ENCODE measurements at regions not wholly inside any gene's neighbourhood (a gene's known extent, or its start where the extent isn't known, plus 50 kb on each side); places are given as distances from the start of the nearest gene placed in this dataset.

- no peaks in the 10 kb centered on the region for H3K36me3 ChIP-seq (ENCODE audit: control insufficient read depth in 2 of 2, insufficient read depth in 1 of 2, low read length in 2 of 2)
- H3K9me3 ChIP-seq (ENCODE audit: control insufficient read depth, insufficient read depth, low read depth, low read length), result no peaks in the 10 kb centered on the region
- ChIA-PET POLR2A (no interaction called here), CTCF (interaction anchor here (1.5 kb wide), 1 partner anchor 10 kb away, joined by 7 read pairs; no protein-coding TSS in a partner anchor)
- TF ChIP-seq ELK4 (IDR thresholded peaks at IDR 0.05; ENCODE audit: borderline replicate concordance, low read depth, low read length), result no peak
- no peak for TF ChIP-seq ZNF707 (tag by site-specific recombination; IDR thresholded peaks at IDR 0.05)
- no peak for TF ChIP-seq ZNF280C (tag by site-specific recombination; IDR thresholded peaks at IDR 0.05)
- TF ChIP-seq ZNF391 (tag by site-specific recombination; IDR thresholded peaks at IDR 0.05; ENCODE audit: borderline replicate concordance, low read depth), result no peak
- no peak for TF ChIP-seq ZFP3 (tag by site-specific recombination; IDR thresholded peaks at IDR 0.05; ENCODE audit: low read depth)
- H3K4me1 ChIP-seq (ENCODE audit: control insufficient read depth, insufficient read depth, low read length), result no peaks in the 10 kb centered on the region; the same call in 1 of the 2 replicates
- no peak overlapping the region for H3K27ac ChIP-seq (ENCODE audit: extremely low read depth, low read depth, low read length)
- no peak overlapping the region for H3K4me3 ChIP-seq (ENCODE audit: low read depth, low read length)
These were observed 133.9 kb downstream of the B3GNT2 start for GRCh38 chr2:62329797-62330196.

GRCh38 chr2:62326735-62327134 lies 130.8 kb downstream of the B3GNT2 start:
- Histone ChIP-seq H3K36me3 (ENCODE audit: control insufficient read depth in 2 of 2, insufficient read depth in 1 of 2, low read length in 2 of 2) (no peaks in the 10 kb centered on the region), H3K9me3 (ENCODE audit: control insufficient read depth, insufficient read depth, low read depth, low read length) (no peaks in the 10 kb centered on the region), H3K4me1 (ENCODE audit: control insufficient read depth, insufficient read depth, low read length) (no peaks in the 10 kb centered on the region), H3K27ac (ENCODE audit: extremely low read depth, low read depth, low read length) (no peak overlapping the region), H3K4me3 (ENCODE audit: low read depth, low read length) (no peak overlapping the region)
- ChIA-PET CTCF (no interaction called here), POLR2A (no interaction called here)
- TF ChIP-seq ZNF544 (tag by site-specific recombination; IDR thresholded peaks at IDR 0.05) (no peak), ZNF214 (tag by site-specific recombination; IDR thresholded peaks at IDR 0.05; ENCODE audit: borderline replicate concordance) (no peak), ZNF664 (tag by site-specific recombination; IDR thresholded peaks at IDR 0.05) (no peak), ZNF791 (tag by site-specific recombination; IDR thresholded peaks at IDR 0.05) (no peak), ZEB2 (tag by site-specific recombination; IDR thresholded peaks at IDR 0.05) (no peak), MEIS1 (CRISPR knock-in tag; IDR thresholded peaks at IDR 0.05; ENCODE audit: borderline replicate concordance) (no peak), ZNF518A (tag by site-specific recombination; conservative IDR thresholded peaks at IDR 0.05; ENCODE audit: low read depth) (no peak), ZNF24 (tag by site-specific recombination; IDR thresholded peaks at IDR 0.05) (no peak), PRDM6 (tag by site-specific recombination; IDR thresholded peaks at IDR 0.05) (no peak), ZNF629 (tag by site-specific recombination; IDR thresholded peaks at IDR 0.05) (no peak), ZBTB44 (tag by site-specific recombination; IDR thresholded peaks at IDR 0.05) (no peak)

Measured in HEK293 (cell line).